GM19240 (cell line): ENCODE measurements at regions not wholly inside any gene's neighbourhood (a gene's known extent, or its start where the extent isn't known, plus 50 kb on each side); places are given as distances from the start of the nearest gene placed in this dataset.

ENCODE experiments used
- DNase-seq: peaks from one replicate; pipeline ENCODE4 v3.0.0; 2011; ENCODE audit warnings: low spot score; ENCODE audit not compliant: insufficient read length

- no peak for DNase-seq
Observed at GRCh38 chr15:98025237-98025636, 64.7 kb downstream of the ARRDC4 start.

- DNase-seq, result no peak
Observed at GRCh38 chr15:98034731-98035130, 74.2 kb downstream of the ARRDC4 start.

- no peak for DNase-seq
Observed at GRCh38 chr15:98035134-98035533, 74.6 kb downstream of the ARRDC4 start.

GRCh38 chr15:98035577-98036010, 75.1 kb downstream of the ARRDC4 start:
- no peak for DNase-seq

GRCh38 chr15:98039596-98039995, 79.1 kb downstream of the ARRDC4 start:
- DNase-seq, result no peak

DNA sequence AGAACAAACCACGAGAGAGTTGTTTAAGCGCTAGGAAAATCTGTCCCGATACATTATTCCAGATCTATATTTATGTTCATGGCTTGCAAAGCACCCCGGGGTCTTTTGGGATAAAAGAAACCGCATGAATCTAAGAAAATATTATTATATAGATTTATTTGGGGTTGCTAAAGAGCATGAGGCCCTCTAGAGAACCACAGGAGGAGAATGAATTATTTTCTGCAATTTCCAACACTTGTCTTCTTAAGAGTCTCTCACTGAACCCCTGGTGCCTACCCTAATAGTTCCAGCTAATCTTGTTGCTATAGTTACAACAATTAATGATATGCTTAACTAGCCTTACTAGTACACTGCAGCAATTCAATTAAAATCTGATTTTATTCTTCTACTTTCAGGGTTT, 79.6 kb downstream of the ARRDC4 start:
- DNase-seq, result no peak

DNA sequence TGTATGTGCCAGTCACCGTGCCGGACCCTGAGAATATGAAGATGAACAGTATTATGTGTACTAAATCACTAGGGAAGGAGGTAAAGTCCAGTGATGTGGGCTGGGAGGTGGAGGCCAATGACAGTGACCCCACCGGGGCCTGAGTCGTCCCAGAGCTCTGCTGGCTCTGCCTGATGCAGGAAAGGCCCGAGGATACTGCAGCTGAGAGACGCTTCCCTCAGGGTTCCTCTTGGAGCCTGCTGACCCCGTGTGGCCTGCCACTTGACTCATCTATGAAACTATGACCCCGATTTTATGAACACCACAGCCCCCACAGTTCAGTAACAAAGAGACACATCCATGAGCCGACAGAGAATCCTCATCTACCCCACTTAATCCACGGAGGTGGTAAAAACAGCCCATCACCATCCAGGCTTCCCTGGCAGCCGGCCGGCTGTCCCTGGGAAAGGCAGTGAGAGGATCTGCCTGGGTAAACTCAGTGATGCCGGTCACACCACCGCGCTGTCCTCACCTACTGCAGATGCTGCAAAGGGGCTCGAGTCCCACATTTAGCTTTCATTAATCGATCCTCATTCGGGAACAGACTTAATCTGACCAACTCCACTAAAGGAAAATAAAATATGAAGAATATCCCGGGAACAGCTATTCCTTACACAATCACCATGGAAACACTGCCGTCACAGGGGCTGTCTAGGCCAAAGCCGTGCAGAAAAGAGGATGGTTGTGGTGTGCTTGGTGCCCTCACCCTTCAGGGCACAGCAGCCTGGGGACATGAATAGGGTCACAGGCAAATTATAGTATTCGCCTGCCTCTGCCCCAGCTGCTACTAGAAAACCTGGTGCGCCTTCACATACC, 82.9 kb downstream of the ARRDC4 start:
- DNase-seq, result no peak

DNA sequence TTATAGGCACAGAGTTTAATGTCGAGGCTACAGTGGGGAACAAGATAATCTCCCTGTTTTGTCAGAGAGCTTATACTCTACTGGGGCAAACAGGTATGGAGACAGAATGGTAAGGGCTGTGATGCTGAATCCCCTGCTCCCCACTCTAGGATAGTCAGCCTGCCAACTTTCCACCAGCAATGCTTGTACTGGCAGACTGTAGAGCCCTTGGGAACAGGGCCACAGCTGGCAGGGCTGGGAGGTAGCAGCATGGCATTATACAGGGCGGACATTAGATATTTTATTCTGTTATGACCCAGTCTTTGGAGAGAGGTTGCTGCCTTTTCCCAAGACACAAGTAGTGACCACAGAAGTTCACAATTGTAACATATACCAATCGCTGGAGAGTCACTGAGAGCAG, 91.2 kb downstream of the ARRDC4 start:
- DNase-seq, result no peak

- DNase-seq, result no peak
Observed at GRCh38 chr15:98057453-98057852, 97.0 kb downstream of the ARRDC4 start.

DNA sequence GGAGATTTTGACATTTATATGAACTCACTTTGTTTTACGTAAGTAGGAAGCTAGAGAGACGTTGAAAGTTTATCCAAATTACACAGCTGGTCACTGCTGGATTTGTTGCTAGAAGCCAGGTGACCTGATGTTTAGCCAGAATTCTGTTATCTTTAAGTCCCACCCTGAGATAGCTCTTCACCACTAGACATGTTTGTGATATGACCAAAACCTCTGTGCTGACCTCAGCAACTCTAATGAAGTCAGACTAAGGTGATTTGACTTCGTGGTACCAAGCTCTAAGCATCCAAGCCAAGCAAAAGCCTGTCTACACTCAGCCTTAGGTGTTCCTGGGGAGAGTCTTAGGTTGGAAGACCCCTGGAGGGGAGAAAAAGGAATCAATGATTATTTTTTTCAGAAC, 102.4 kb downstream of the ARRDC4 start:
- DNase-seq, result no peak

DNA sequence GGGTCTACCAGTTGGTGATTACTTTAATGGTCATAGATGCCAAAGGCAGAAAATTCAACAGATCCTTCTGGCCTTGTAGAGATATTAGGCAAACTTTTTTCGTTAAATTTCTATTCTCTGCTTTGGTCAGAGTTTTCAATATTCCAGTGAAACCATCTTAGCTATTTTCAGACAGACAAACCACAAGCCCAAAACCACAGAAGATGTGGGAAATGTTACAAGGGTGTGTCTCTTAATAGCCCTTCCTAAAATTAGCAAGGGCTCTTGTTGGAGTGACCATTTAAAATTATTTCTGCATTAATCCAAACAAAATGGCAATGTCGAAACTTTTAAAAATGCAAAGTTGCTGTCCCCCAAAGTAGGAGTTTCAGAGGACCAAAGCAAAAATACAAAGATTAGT, 102.8 kb downstream of the ARRDC4 start:
- no peak for DNase-seq

DNA sequence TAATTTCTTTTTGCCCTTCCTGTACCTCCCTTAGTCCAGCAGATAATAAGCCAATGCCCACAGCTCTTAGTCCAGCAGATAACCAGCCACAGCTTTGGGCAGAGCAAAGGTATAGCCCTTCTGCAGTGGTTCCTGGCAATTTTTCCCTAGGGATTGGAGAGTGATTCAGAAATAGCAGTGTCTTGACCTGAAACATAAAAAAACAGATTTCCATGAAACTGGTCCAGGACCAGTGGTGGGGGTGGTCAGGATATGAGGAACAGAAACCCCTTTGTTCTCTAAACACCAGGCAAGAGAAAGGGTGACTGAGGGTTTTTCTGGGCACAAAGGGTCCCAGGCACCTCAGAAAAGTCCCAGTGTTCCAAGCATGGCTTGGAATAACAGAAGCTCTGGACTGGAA, 103.4 kb downstream of the ARRDC4 start:
- no peak for DNase-seq

GRCh38 chr15:98067339-98067738, 106.8 kb downstream of the ARRDC4 start:
- DNase-seq, result no peak

GRCh38 chr15:98069256-98069655, 108.8 kb downstream of the ARRDC4 start:
- DNase-seq, result no peak

DNA sequence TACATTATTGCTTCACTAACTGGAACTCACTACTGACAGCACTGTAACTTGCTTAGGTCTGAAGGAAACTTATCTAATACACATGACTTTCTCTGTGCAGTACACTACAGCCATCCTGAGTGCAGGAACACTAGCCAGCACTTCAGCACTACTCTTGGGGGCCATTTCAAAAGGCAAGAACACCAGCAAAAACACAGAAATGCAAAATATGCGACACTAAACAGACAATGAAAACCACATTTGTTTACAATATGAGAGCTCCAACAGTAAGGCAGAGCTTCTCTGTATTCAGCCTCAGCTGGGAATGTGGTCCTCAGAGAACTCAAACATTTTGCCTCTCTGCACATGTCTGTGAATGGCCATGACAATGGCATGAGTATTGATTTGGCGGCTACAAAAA, 109.6 kb downstream of the ARRDC4 start:
- DNase-seq, result no peak

DNA sequence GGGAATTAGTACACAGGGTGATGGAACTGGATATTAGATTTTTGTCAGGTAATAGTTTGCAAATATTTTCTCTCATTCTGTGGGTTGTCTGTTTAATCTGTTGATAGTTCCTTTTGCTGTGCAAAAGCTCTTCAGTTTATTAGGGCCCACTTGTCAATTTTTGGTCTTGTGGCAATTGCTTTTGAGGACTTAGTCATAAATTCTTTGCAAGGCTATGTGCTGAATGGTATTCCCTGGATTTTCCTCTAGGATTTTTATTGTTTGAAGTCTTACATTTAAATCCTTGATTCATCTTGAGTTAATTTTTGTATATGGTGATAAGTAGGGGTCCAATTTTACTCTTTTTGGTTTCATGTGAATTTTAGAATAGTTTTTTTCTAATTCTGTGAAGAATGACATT, 111.3 kb downstream of the ARRDC4 start:
- DNase-seq, result no peak

DNA sequence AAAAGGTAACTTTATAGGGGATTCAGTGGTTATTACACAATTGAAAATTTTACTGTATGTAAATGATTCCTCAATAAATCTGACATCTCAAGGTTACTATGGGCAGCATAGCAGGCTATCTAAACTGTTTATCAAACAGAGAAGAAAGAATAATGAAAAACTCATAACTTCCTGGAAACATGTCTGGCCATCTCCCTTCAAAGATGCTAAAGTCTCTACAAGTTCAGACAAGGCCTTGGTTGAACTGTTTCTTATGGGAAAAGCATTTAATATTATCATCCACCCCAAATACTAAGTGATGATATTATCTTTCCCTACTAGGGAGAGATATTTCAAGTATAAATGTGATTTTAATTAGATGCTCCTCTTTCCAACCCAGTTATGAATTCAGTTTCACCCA, 114.9 kb downstream of the ARRDC4 start:
- no peak for DNase-seq

- no peak for DNase-seq
Observed at GRCh38 chr15:98076021-98076816, 115.7 kb downstream of the ARRDC4 start.

GRCh38 chr15:98077186-98077585, 116.7 kb downstream of the ARRDC4 start:
- no peak for DNase-seq

DNA sequence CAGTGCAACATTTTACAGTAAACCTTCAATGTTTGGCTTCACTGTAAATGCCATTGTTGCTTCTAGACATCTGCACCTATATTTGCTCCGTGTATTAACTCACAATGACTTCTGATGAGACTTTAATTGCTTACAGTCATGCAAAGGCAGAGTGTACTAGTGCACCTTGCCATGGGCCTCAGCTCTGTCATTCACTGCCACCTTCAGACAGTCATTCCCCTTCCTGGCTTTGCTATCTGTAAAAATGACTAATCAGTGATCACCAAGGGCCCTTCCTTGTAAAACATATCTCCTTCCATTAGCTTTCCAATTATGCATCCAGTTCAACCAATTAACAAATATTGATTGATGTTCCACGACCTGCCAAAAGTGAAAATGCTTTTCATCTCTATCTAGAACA, 120.3 kb downstream of the ARRDC4 start:
- no peak for DNase-seq

DNA sequence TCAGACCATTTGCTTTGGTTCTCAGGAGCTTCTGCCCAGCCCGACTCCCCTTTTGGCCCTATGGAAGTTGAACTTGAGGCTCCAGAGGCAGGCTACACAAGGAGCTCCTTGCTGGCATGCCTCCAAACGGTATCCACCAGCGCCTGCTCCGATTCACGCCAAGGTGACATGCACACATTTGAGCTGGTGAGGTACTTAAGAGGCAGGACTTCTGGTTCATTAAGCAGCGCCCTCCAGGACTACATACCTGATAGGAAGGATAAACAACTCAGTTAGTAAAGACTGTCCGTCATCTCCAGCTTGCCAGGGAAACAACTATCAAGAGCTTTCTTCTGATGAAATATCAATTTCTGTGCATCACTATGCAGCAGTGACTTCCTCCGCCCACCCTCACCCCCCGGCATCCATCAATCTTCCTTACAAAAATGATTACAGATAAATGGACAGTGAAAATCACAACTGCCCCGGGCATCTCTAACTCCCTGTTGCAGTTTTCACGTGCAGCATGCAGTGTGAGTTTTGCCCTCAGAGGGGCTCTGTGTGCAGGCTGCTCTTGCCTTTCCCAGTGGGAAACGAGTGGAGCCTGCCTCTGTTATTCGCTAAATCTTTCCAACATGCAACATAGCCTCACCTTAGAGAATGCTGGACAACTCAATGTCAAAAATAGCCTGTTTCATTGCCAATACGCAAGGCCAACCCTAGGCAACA, 122.9 kb downstream of the ARRDC4 start:
- no peak for DNase-seq

- DNase-seq, result no peak
Observed at GRCh38 chr15:98085003-98085639, 124.6 kb downstream of the ARRDC4 start.
